ENCODE measurements at regions not wholly inside any gene's neighbourhood (a gene's known extent, or its start where the extent isn't known, plus 50 kb on each side); places are given as distances from the start of the nearest gene placed in this dataset.

DNA sequence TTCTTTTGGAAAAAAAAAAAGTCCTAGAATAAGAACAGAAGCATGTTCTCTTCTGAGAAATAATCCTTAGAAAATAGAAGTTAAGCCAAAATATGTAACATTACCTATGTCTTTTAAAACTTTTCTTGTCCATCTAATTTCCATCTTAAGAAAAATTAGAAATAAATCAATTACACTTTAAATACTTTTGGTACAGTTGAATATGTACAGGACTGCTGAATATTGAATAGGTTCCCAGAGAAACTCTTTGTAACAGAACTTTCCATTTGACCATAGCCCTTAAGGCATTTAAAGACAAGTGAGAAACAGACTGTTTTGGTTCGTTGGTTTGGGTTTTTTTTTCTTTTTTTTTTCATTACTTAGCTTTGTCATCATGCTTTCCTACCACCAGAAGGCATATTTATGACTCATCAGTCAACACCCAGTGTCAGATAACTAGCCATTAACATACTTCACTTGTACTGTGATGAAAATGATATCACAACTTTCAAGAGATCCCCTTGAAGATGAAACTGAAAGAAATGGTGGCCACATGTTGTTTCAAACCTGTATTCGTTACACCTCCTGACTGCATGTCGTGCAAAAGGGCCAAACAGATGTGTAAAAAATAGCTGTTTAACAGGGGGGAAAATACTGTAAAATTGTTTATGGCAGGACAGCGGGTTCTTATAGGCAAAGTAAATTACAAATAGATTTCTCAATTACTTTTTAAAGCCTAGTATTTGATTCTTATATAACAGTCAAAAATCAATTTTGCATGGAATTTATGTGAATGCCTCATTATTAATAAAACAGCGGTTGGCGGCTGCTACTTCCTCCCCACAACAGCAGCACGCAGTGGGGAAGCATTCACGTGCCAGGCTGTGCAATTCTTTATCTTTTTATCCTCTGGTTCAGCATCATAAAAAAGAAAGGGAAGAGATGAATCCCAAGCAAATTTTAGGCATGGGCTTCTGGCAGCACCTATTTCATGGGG is 280.7 kb upstream of the HNRNPA3 start (continued):
- TF ChIP-seq, protein P1, sequence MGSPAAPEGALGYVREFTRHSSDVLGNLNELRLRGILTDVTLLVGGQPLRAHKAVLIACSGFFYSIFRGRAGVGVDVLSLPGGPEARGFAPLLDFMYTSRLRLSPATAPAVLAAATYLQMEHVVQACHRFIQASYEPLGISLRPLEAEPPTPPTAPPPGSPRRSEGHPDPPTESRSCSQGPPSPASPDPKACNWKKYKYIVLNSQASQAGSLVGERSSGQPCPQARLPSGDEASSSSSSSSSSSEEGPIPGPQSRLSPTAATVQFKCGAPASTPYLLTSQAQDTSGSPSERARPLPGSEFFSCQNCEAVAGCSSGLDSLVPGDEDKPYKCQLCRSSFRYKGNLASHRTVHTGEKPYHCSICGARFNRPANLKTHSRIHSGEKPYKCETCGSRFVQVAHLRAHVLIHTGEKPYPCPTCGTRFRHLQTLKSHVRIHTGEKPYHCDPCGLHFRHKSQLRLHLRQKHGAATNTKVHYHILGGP (tag by site-specific recombination; IDR thresholded peaks at IDR 0.05) = peak; percentile 51; the same call in 1 of the 2 replicates
- TF ChIP-seq ZXDB (tag by site-specific recombination; IDR thresholded peaks at IDR 0.05) (peak; percentile 65), FEZF1 (tag by site-specific recombination; IDR thresholded peaks at IDR 0.05) (peak; percentile 82), ZNF211 (tag by site-specific recombination; IDR thresholded peaks at IDR 0.05; ENCODE audit: low read depth) (no peak)
- TF ChIP-seq, protein P2, sequence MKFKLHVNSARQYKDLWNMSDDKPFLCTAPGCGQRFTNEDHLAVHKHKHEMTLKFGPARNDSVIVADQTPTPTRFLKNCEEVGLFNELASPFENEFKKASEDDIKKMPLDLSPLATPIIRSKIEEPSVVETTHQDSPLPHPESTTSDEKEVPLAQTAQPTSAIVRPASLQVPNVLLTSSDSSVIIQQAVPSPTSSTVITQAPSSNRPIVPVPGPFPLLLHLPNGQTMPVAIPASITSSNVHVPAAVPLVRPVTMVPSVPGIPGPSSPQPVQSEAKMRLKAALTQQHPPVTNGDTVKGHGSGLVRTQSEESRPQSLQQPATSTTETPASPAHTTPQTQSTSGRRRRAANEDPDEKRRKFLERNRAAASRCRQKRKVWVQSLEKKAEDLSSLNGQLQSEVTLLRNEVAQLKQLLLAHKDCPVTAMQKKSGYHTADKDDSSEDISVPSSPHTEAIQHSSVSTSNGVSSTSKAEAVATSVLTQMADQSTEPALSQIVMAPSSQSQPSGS (tag by site-specific recombination; IDR thresholded peaks at IDR 0.05; ENCODE audit: low read depth) = peak; percentile 88

DNA sequence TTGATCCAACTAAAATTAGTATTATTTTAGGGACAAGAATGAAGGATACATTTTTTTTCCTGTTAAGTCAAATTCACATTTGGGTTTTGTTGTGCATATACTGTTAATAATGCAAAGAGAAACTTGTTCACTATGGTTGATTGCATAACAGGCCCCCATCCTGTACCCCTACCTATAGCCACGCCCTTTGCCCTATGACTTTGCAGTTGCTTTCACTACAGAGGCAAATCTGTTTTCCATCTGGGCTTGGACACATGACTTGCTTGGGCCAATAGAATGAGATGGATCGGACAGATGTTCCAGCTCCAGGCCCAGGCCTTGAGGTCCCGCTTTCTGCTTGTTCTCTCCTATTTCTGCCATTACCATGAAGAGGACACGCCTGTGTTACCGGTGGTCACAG is 278.5 kb upstream of the HNRNPA3 start:
- TF ChIP-seq ZNF747 (tag by site-specific recombination; IDR thresholded peaks at IDR 0.05) (no peak), ZNF792 (tag by site-specific recombination; IDR thresholded peaks at IDR 0.05) (no peak), ZNF544 (tag by site-specific recombination; IDR thresholded peaks at IDR 0.05) (no peak), KLF1 (tag by site-specific recombination; IDR thresholded peaks at IDR 0.05) (no peak), ZNF10 (tag by site-specific recombination; IDR thresholded peaks at IDR 0.05) (no peak), SCRT1 (tag by site-specific recombination; IDR thresholded peaks at IDR 0.05; ENCODE audit: borderline replicate concordance) (no peak), ZBTB20 (tag by site-specific recombination; IDR thresholded peaks at IDR 0.05) (no peak), ZNF239 (tag by site-specific recombination; IDR thresholded peaks at IDR 0.05) (no peak), ZNF624 (tag by site-specific recombination; IDR thresholded peaks at IDR 0.05) (no peak)
- TF ChIP-seq, protein P3, sequence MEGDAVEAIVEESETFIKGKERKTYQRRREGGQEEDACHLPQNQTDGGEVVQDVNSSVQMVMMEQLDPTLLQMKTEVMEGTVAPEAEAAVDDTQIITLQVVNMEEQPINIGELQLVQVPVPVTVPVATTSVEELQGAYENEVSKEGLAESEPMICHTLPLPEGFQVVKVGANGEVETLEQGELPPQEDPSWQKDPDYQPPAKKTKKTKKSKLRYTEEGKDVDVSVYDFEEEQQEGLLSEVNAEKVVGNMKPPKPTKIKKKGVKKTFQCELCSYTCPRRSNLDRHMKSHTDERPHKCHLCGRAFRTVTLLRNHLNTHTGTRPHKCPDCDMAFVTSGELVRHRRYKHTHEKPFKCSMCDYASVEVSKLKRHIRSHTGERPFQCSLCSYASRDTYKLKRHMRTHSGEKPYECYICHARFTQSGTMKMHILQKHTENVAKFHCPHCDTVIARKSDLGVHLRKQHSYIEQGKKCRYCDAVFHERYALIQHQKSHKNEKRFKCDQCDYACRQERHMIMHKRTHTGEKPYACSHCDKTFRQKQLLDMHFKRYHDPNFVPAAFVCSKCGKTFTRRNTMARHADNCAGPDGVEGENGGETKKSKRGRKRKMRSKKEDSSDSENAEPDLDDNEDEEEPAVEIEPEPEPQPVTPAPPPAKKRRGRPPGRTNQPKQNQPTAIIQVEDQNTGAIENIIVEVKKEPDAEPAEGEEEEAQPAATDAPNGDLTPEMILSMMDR (tag by site-specific recombination; IDR thresholded peaks at IDR 0.05) = no peak
- ChIA-PET POLR2A (no interaction called here), CTCF (no interaction called here)
- Histone ChIP-seq H3K4me3 (ENCODE audit: low read depth, low read length) (no peak overlapping the region), H3K9me3 (ENCODE audit: control insufficient read depth, insufficient read depth, low read depth, low read length) (no peaks in the 10 kb centered on the region), H3K27ac (ENCODE audit: extremely low read depth, low read depth, low read length) (no peak overlapping the region), H3K36me3 (ENCODE audit: control insufficient read depth in 2 of 2, insufficient read depth in 1 of 2, low read length in 2 of 2) (no peaks in the 10 kb centered on the region), H3K4me1 (ENCODE audit: control insufficient read depth, insufficient read depth, low read length) (peaks cover 5% of the 10 kb centered on the region; the same call in 1 of the 2 replicates)

DNA sequence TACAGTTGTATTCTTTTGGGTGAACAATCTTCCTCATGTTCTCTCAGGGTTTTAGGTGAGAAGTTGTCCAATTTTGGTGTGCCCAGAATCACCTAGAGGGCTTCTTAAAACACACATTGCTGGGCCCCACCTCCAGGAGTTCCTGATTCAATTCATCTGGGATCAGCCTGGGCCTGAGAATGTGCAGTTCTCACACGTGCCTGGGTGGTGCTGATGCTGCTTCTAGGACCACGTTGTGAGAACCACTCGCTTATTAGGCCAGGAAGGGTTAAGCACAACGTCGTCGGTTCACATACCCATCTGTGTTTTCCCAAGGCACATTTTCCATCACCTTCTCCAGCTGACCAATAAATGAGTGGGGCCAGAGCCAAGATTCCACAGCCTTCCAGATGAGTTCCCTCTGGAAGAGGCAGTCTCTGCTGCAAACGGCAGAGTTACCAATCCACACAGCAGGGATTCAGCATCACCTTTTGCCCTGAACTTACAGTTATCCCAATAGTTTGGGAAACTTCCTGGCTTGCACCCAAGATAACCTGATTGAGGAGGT is 277.7 kb upstream of the HNRNPA3 start:
- H3K36me3 ChIP-seq (ENCODE audit: control insufficient read depth in 2 of 2, insufficient read depth in 1 of 2, low read length in 2 of 2) = no peaks in the 10 kb centered on the region
- H3K27ac ChIP-seq (ENCODE audit: extremely low read depth, low read depth, low read length) = no peak overlapping the region
- POLR2A ChIA-PET = no interaction called here
- no peak overlapping the region for H3K4me3 ChIP-seq (ENCODE audit: low read depth, low read length)
- CTCF ChIA-PET = no interaction called here
- no peaks in the 10 kb centered on the region for H3K9me3 ChIP-seq (ENCODE audit: control insufficient read depth, insufficient read depth, low read depth, low read length)
- TF ChIP-seq IKZF3 (tag by site-specific recombination; IDR thresholded peaks at IDR 0.05) (0 out of 2 replicates have a peak, but pooled peaks have one; percentile 35), ZNF510 (tag by site-specific recombination; IDR thresholded peaks at IDR 0.05; ENCODE audit: insufficient replicate concordance) (no peak), ZBTB20 (tag by site-specific recombination; IDR thresholded peaks at IDR 0.05) (0 out of 2 replicates have a peak, but pooled peaks have one; percentile 34)
- peaks cover 5% of the 10 kb centered on the region; the same call in 1 of the 2 replicates for H3K4me1 ChIP-seq (ENCODE audit: control insufficient read depth, insufficient read depth, low read length)
